AG10803 (cell line): ENCODE measurements at regions not wholly inside any gene's neighbourhood (a gene's known extent, or its start where the extent isn't known, plus 50 kb on each side); places are given as distances from the start of the nearest gene placed in this dataset.

Source experiments
- DNase-seq: peaks from one replicate; pipeline ENCODE4 v3.0.0; 2010; ENCODE audit warnings: low read depth
- H3K4me3 ChIP-seq: 2 replicates; pipeline ENCODE4 v1.5.1; 2011; ENCODE audit warnings: mild to moderate bottlenecking, low read length, control low read depth
- CTCF ChIP-seq: conservative IDR thresholded peaks from 2 replicates; pipeline ENCODE4 v1.5.1; 2011; ENCODE audit warnings: mild to moderate bottlenecking, low read length, control low read depth, inconsistent platforms

- no peak for TF ChIP-seq CTCF
- H3K4me3 ChIP-seq: no peak overlapping the region
- DNase-seq: no peak
These were observed 847.6 kb upstream of the CELF4 start for GRCh38 chr18:38413193-38413592.

- no peak for TF ChIP-seq CTCF
- DNase-seq: no peak
- no peak overlapping the region for H3K4me3 ChIP-seq
These were observed 841.0 kb upstream of the CELF4 start for GRCh38 chr18:38406607-38407006.

GRCh38 chr18:38402509-38402908 lies 836.9 kb upstream of the CELF4 start:
- DNase-seq: no peak
- no peak for TF ChIP-seq CTCF
- no peak overlapping the region for H3K4me3 ChIP-seq

- TF ChIP-seq CTCF: no peak
These were observed 831.5 kb upstream of the CELF4 start for GRCh38 chr18:38397094-38397493.

GRCh38 chr18:38386146-38386545 lies 820.5 kb upstream of the CELF4 start:
- no peak for TF ChIP-seq CTCF
- H3K4me3 ChIP-seq: no peak overlapping the region
- no peak for DNase-seq

More at GRCh38 chr18:38397094-38397493, 831.5 kb upstream of the CELF4 start:
- no peak overlapping the region for H3K4me3 ChIP-seq
- no peak for DNase-seq

GRCh38 chr18:38369772-38370690 lies 804.4 kb upstream of the CELF4 start:
- no peak for DNase-seq
- TF ChIP-seq CTCF: no peak
- no peak overlapping the region for H3K4me3 ChIP-seq

- H3K4me3 ChIP-seq: no peak overlapping the region
- no peak for TF ChIP-seq CTCF
- DNase-seq: no peak
These were observed 803.3 kb upstream of the CELF4 start for GRCh38 chr18:38368886-38369285.
